ENCODE measurements at regions not wholly inside any gene's neighbourhood (a gene's known extent, or its start where the extent isn't known, plus 50 kb on each side); places are given as distances from the start of the nearest gene placed in this dataset.

- no peak for DNase-seq
These were observed 88.3 kb upstream of the PIK3CG start for GRCh38 chr7:106776618-106777347.

GRCh38 chr7:106777674-106778299, 87.3 kb upstream of the PIK3CG start:
- no peak for DNase-seq

- DNase-seq: no peak
These were observed 86.3 kb upstream of the PIK3CG start for GRCh38 chr7:106778656-106779250.

- peak in 1 of 2 experiments; percentile 28 for DNase-seq
These were observed 85.2 kb upstream of the PIK3CG start for GRCh38 chr7:106779877-106780276.

GRCh38 chr7:106781007-106781406, 84.1 kb upstream of the PIK3CG start:
- no peak for DNase-seq

GRCh38 chr7:106781828-106782544, 83.1 kb upstream of the PIK3CG start:
- DNase-seq: no peak

GRCh38 chr7:106783286-106783685, 81.8 kb upstream of the PIK3CG start:
- no peak for DNase-seq

- no peak for DNase-seq
These were observed 76.4 kb upstream of the PIK3CG start for GRCh38 chr7:106788637-106789036.

- DNase-seq: no peak
These were observed 73.6 kb upstream of the PIK3CG start for GRCh38 chr7:106791526-106791925.

- DNase-seq: no peak
These were observed 72.7 kb upstream of the PIK3CG start for GRCh38 chr7:106792233-106792926.

GRCh38 chr7:106793015-106793975, 71.8 kb upstream of the PIK3CG start:
- DNase-seq: peak in 1 of 2 experiments; percentile 0

- DNase-seq: no peak
These were observed 70.6 kb upstream of the PIK3CG start for GRCh38 chr7:106794276-106795083.

- no peak for DNase-seq
These were observed 69.8 kb upstream of the PIK3CG start for GRCh38 chr7:106795084-106795876.

GRCh38 chr7:106795877-106796231, 69.2 kb upstream of the PIK3CG start:
- no peak for DNase-seq

GRCh38 chr7:106797937-106798336, 67.1 kb upstream of the PIK3CG start:
- no peak for DNase-seq

GRCh38 chr7:106802589-106802988, 62.5 kb upstream of the PIK3CG start:
- no peak for DNase-seq

- DNase-seq: no peak
These were observed 58.5 kb upstream of the PIK3CG start for GRCh38 chr7:106806556-106806955.

- no peak for DNase-seq
These were observed 57.6 kb upstream of the PIK3CG start for GRCh38 chr7:106807474-106807873.

GRCh38 chr7:106808967-106809635, 56.0 kb upstream of the PIK3CG start:
- no peak for DNase-seq
